ENCODE measurements at regions not wholly inside any gene's neighbourhood (a gene's known extent, or its start where the extent isn't known, plus 50 kb on each side); places are given as distances from the start of the nearest gene placed in this dataset.
"Not testable (repeated sequence)": the region's sequence is repeated elsewhere in the genome, so short reads cannot be mapped to it uniquely, and the experiment has no call there.

- peak; percentile 68 to 81 for DNase-seq (ENCODE audit: low read depth in 2 of 2)
- not testable (repeated sequence) for H3K36me3 ChIP-seq (ENCODE audit: control insufficient read depth, insufficient read depth, low read length); H3K4me3 ChIP-seq (replicated peaks in 1 of 4; ENCODE audit: control extremely low read depth in 1 of 4, insufficient read depth in 1 of 4, low read depth in 3 of 4, low read length in 4 of 4); H3K4me2 ChIP-seq (ENCODE audit: extremely low read depth, insufficient read depth, low read length); H2AFZ ChIP-seq (ENCODE audit: low read length); H4K20me1 ChIP-seq (ENCODE audit: control insufficient read depth, extremely low read depth, insufficient read depth, low read length); H3K27me3 ChIP-seq (ENCODE audit: control insufficient read depth, insufficient read depth, low read length); H3K4me1 ChIP-seq (ENCODE audit: control insufficient read depth, extremely low read depth, insufficient read depth, low read length); H3K27ac ChIP-seq (ENCODE audit: insufficient read depth, low read length); H3K9ac ChIP-seq (ENCODE audit: insufficient read depth, low read length); H3K9me3 ChIP-seq (ENCODE audit: control insufficient read depth, insufficient read depth, low read depth, low read length)
- peaks cover 50% of the 10 kb centered on the region for H3K79me2 ChIP-seq (ENCODE audit: control insufficient read depth, insufficient read depth, low read length)
Observed at GRCh38 chr2:111471791-111472530, 351.2 kb downstream of the BCL2L11 start.

- H3K4me2 ChIP-seq (ENCODE audit: extremely low read depth, insufficient read depth, low read length); H3K9me3 ChIP-seq (ENCODE audit: control insufficient read depth, insufficient read depth, low read depth, low read length); H3K36me3 ChIP-seq (ENCODE audit: control insufficient read depth, insufficient read depth, low read length); H3K4me1 ChIP-seq (ENCODE audit: control insufficient read depth, extremely low read depth, insufficient read depth, low read length); H3K27ac ChIP-seq (ENCODE audit: insufficient read depth, low read length); H3K9ac ChIP-seq (ENCODE audit: insufficient read depth, low read length); H3K27me3 ChIP-seq (ENCODE audit: control insufficient read depth, insufficient read depth, low read length); H3K4me3 ChIP-seq (replicated peaks in 1 of 4; ENCODE audit: control extremely low read depth in 1 of 4, insufficient read depth in 1 of 4, low read depth in 3 of 4, low read length in 4 of 4); H4K20me1 ChIP-seq (ENCODE audit: control insufficient read depth, extremely low read depth, insufficient read depth, low read length); H2AFZ ChIP-seq (ENCODE audit: low read length): not testable (repeated sequence)
- H3K79me2 ChIP-seq (ENCODE audit: control insufficient read depth, insufficient read depth, low read length) = peaks cover 47% of the 10 kb centered on the region
- peak in 1 of 2 donors; percentile 19 for DNase-seq (ENCODE audit: low read depth in 2 of 2)
Observed at GRCh38 chr2:111472844-111473403, 352.2 kb downstream of the BCL2L11 start.

- peaks cover 47% of the 10 kb centered on the region for H3K79me2 ChIP-seq (ENCODE audit: control insufficient read depth, insufficient read depth, low read length)
Observed at GRCh38 chr2:111473522-111473921, 352.8 kb downstream of the BCL2L11 start.

GRCh38 chr2:111474198-111474705, 353.5 kb downstream of the BCL2L11 start:
- H3K36me3 ChIP-seq (ENCODE audit: control insufficient read depth, insufficient read depth, low read length); DNase-seq (ENCODE audit: low read depth in 2 of 2); H3K9me3 ChIP-seq (ENCODE audit: control insufficient read depth, insufficient read depth, low read depth, low read length); H4K20me1 ChIP-seq (ENCODE audit: control insufficient read depth, extremely low read depth, insufficient read depth, low read length); H3K4me2 ChIP-seq (ENCODE audit: extremely low read depth, insufficient read depth, low read length); H2AFZ ChIP-seq (ENCODE audit: low read length); H3K27ac ChIP-seq (ENCODE audit: insufficient read depth, low read length); H3K27me3 ChIP-seq (ENCODE audit: control insufficient read depth, insufficient read depth, low read length); H3K4me1 ChIP-seq (ENCODE audit: control insufficient read depth, extremely low read depth, insufficient read depth, low read length); H3K4me3 ChIP-seq (replicated peaks in 1 of 4; ENCODE audit: control extremely low read depth in 1 of 4, insufficient read depth in 1 of 4, low read depth in 3 of 4, low read length in 4 of 4); H3K9ac ChIP-seq (ENCODE audit: insufficient read depth, low read length): not testable (repeated sequence)
- peaks cover 50% of the 10 kb centered on the region for H3K79me2 ChIP-seq (ENCODE audit: control insufficient read depth, insufficient read depth, low read length)

More at GRCh38 chr2:111473522-111473921, 352.8 kb downstream of the BCL2L11 start:
- H3K27me3 ChIP-seq (ENCODE audit: control insufficient read depth, insufficient read depth, low read length); H3K4me3 ChIP-seq (replicated peaks in 1 of 4; ENCODE audit: control extremely low read depth in 1 of 4, insufficient read depth in 1 of 4, low read depth in 3 of 4, low read length in 4 of 4); H3K36me3 ChIP-seq (ENCODE audit: control insufficient read depth, insufficient read depth, low read length); H4K20me1 ChIP-seq (ENCODE audit: control insufficient read depth, extremely low read depth, insufficient read depth, low read length); H3K9me3 ChIP-seq (ENCODE audit: control insufficient read depth, insufficient read depth, low read depth, low read length); H3K9ac ChIP-seq (ENCODE audit: insufficient read depth, low read length); H3K4me1 ChIP-seq (ENCODE audit: control insufficient read depth, extremely low read depth, insufficient read depth, low read length); H2AFZ ChIP-seq (ENCODE audit: low read length); H3K4me2 ChIP-seq (ENCODE audit: extremely low read depth, insufficient read depth, low read length); DNase-seq (ENCODE audit: low read depth in 2 of 2); H3K27ac ChIP-seq (ENCODE audit: insufficient read depth, low read length): not testable (repeated sequence)
